Testis (tissue), 2 donors: ENCODE measurements at regions not wholly inside any gene's neighbourhood (a gene's known extent, or its start where the extent isn't known, plus 50 kb on each side); places are given as distances from the start of the nearest gene placed in this dataset.

ENCODE experiments used
- POLR2A ChIP-seq: fragments of 450-650 bp; IDR thresholded peaks from one replicate; pipeline ENCODE4 v1.6.1; 2017; ENCODE audit warnings: antibody characterized with exemption, mild to moderate bottlenecking, moderate library complexity
- TF ChIP-seq, protein P1 (sequence below), 3 experiments: fragments of 450-650 bp in 2 of 3; fragments of 200-600 bp in 1 of 3; sonication (generic) in 1 of 3; IDR thresholded peaks; one replicate each; pipeline ENCODE4 v1.5.1; 2016 to 2019; ENCODE audit warnings: antibody characterized with exemption in 3 of 3, mild to moderate bottlenecking in 2 of 3, moderate library complexity in 1 of 3

DNA sequence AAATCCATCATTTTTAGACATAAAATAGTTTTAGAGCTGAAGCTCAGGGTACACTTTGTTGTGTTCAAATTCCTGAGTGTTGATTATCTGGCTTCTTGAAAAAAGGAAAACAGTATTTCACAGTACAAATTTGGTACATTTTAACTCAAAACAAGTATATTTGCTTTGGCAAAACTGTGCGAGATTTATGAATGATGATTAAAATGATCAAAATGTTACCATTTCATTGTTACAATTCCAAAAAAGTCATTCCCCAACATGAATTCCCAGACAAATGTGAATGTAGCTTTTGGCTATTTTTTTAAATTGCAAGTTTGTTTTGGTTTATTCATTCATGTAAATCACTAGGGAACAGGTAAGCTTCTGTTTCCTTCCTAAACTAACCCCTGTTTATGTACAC lies 347.4 kb upstream of the DCBLD2 start:
- TF ChIP-seq, protein P1, sequence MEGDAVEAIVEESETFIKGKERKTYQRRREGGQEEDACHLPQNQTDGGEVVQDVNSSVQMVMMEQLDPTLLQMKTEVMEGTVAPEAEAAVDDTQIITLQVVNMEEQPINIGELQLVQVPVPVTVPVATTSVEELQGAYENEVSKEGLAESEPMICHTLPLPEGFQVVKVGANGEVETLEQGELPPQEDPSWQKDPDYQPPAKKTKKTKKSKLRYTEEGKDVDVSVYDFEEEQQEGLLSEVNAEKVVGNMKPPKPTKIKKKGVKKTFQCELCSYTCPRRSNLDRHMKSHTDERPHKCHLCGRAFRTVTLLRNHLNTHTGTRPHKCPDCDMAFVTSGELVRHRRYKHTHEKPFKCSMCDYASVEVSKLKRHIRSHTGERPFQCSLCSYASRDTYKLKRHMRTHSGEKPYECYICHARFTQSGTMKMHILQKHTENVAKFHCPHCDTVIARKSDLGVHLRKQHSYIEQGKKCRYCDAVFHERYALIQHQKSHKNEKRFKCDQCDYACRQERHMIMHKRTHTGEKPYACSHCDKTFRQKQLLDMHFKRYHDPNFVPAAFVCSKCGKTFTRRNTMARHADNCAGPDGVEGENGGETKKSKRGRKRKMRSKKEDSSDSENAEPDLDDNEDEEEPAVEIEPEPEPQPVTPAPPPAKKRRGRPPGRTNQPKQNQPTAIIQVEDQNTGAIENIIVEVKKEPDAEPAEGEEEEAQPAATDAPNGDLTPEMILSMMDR (IDR thresholded peaks at IDR 0.05), result no peak
- TF ChIP-seq POLR2A, result no peak
